WERI-Rb-1 (cell line): ENCODE measurements at regions not wholly inside any gene's neighbourhood (a gene's known extent, or its start where the extent isn't known, plus 50 kb on each side); places are given as distances from the start of the nearest gene placed in this dataset.

Experiments
- DNase-seq: peaks from one replicate; pipeline ENCODE4 v3.0.0-alpha.2; 2020
- H3K27ac ChIP-seq: fragments of 250-450 bp; sonication (Bioruptor Pico); 2 replicates; pipeline ENCODE4 v1.5.1; 2020; ENCODE audit warnings: mild to moderate bottlenecking, moderate library complexity
- H3K27me3 ChIP-seq: fragments of 250-450 bp; sonication (Bioruptor Pico); 2 replicates; pipeline ENCODE4 v1.5.1; 2021; ENCODE audit warnings: mild to moderate bottlenecking, low read depth, moderate library complexity; ENCODE audit not compliant: insufficient read depth, severe bottlenecking
- H3K36me3 ChIP-seq: fragments of 250-450 bp; sonication (Bioruptor Pico); 2 replicates; pipeline ENCODE4 v1.5.1; 2020; ENCODE audit warnings: mild to moderate bottlenecking, moderate library complexity
- H3K4me3 ChIP-seq: 2 replicates; pipeline ENCODE4 v1.5.1; 2011; ENCODE audit warnings: low read depth, mild to moderate bottlenecking, control low read depth, low read length
- H3K9me3 ChIP-seq: fragments of 250-450 bp; sonication (Bioruptor Pico); 2 replicates; pipeline ENCODE4 v1.5.1; 2021; ENCODE audit warnings: mild to moderate bottlenecking, moderate library complexity; ENCODE audit not compliant: severe bottlenecking
- CTCF ChIP-seq: IDR thresholded peaks from 2 replicates; pipeline ENCODE4 v1.5.1; 2011; ENCODE audit warnings: low read depth, mild to moderate bottlenecking, control low read depth, inconsistent platforms, low read length

GRCh38 chr18:10386049-10386448 lies 68.4 kb upstream of the APCDD1 start:
- H3K27ac ChIP-seq, result no peak overlapping the region
- H3K27me3 ChIP-seq, result no peaks in the 10 kb centered on the region
- no peaks in the 10 kb centered on the region for H3K9me3 ChIP-seq
- DNase-seq, result no peak
- H3K4me3 ChIP-seq, result no peak overlapping the region
- H3K36me3 ChIP-seq, result no peaks in the 10 kb centered on the region
- no peak for TF ChIP-seq CTCF

- Histone ChIP-seq H3K4me3 (no peak overlapping the region), H3K36me3 (no peaks in the 10 kb centered on the region), H3K27ac (no peak overlapping the region), H3K27me3 (no peaks in the 10 kb centered on the region), H3K9me3 (no peaks in the 10 kb centered on the region)
- no peak for DNase-seq
- TF ChIP-seq CTCF, result no peak
These were observed 67.5 kb upstream of the APCDD1 start for GRCh38 chr18:10386956-10387355.

- H3K27me3 ChIP-seq, result no peaks in the 10 kb centered on the region
- no peaks in the 10 kb centered on the region for H3K9me3 ChIP-seq
- H3K4me3 ChIP-seq, result no peak overlapping the region
- H3K27ac ChIP-seq, result no peak overlapping the region
- no peak for TF ChIP-seq CTCF
- no peak for DNase-seq
- no peaks in the 10 kb centered on the region for H3K36me3 ChIP-seq
These were observed 67.0 kb upstream of the APCDD1 start for GRCh38 chr18:10387399-10387798.

GRCh38 chr18:10388373-10388772 lies 66.1 kb upstream of the APCDD1 start:
- Histone ChIP-seq H3K36me3 (no peaks in the 10 kb centered on the region), H3K27me3 (no peaks in the 10 kb centered on the region), H3K27ac (no peak overlapping the region), H3K9me3 (no peaks in the 10 kb centered on the region), H3K4me3 (no peak overlapping the region)
- DNase-seq, result no peak
- no peak for TF ChIP-seq CTCF

- no peak overlapping the region for H3K4me3 ChIP-seq
- no peak for TF ChIP-seq CTCF
- no peak overlapping the region for H3K27ac ChIP-seq
- no peaks in the 10 kb centered on the region for H3K27me3 ChIP-seq
- DNase-seq, result no peak
- H3K9me3 ChIP-seq, result no peaks in the 10 kb centered on the region
- no peaks in the 10 kb centered on the region for H3K36me3 ChIP-seq
These were observed 62.9 kb upstream of the APCDD1 start for GRCh38 chr18:10391506-10391905.

- no peaks in the 10 kb centered on the region for H3K9me3 ChIP-seq
- H3K36me3 ChIP-seq, result no peaks in the 10 kb centered on the region
- no peak for DNase-seq
- no peak overlapping the region for H3K4me3 ChIP-seq
- no peak for TF ChIP-seq CTCF
- H3K27ac ChIP-seq, result no peak overlapping the region
- no peaks in the 10 kb centered on the region for H3K27me3 ChIP-seq
These were observed 57.4 kb upstream of the APCDD1 start for GRCh38 chr18:10397004-10397403.
